Right lobe of liver (tissue), 6 donors: ENCODE measurements at regions not wholly inside any gene's neighbourhood (a gene's known extent, or its start where the extent isn't known, plus 50 kb on each side); places are given as distances from the start of the nearest gene placed in this dataset.

Experiments used
- ATAC-seq, 4 donors: fragments of 200-7000 bp; cut with Tn5 transposase; one replicate each; pipeline ENCODE4 v1.9.1; 2020; ENCODE audit warnings: mild to moderate bottlenecking in 4 of 4, moderate library complexity in 4 of 4
- DNase-seq, 3 donors: peaks; one replicate each; pipeline ENCODE4 v3.0.0-alpha.2; 2020
- H3K27ac ChIP-seq, 3 donors: fragments of 200-600 bp; one replicate each; pipeline ENCODE4 v1.8.0; 2022
- H3K27me3 ChIP-seq, 2 donors: fragments of 200-600 bp; one replicate each; pipeline ENCODE4 v1.8.0; 2022
- H3K36me3 ChIP-seq, 4 donors: fragments of 200-600 bp; sonication (generic) in 1 of 4; one replicate each; pipeline versions ENCODE4 v1.5.1 to v1.8.0; 2017 to 2022; ENCODE audit warnings: control low read depth in 1 of 4
- H3K4me1 ChIP-seq, 4 donors: fragments of 200-600 bp; sonication (generic) in 1 of 4; one replicate each; pipeline versions ENCODE4 v1.5.1 to v1.8.0; 2017 to 2022; ENCODE audit warnings: control low read depth in 1 of 4
- H3K4me3 ChIP-seq, 3 donors: fragments of 200-600 bp; one replicate each; pipeline ENCODE4 v1.8.0; 2022
- H3K9me3 ChIP-seq, 4 donors: fragments of 200-600 bp; sonication (generic) in 1 of 4; one replicate each; pipeline versions ENCODE4 v1.5.1 to v1.8.0; 2017 to 2022; ENCODE audit warnings: control low read depth in 1 of 4
- CTCF ChIP-seq, 4 donors: fragments of 200-600 bp in 3 of 4; fragments of 450-650 bp in 1 of 4; IDR thresholded peaks; one replicate each; pipeline versions ENCODE4 v1.5.1 to v1.8.0; 2016 to 2022; ENCODE audit warnings: antibody characterized with exemption in 4 of 4, mild to moderate bottlenecking in 2 of 4
- POLR2A ChIP-seq: fragments of 450-650 bp; IDR thresholded peaks from one replicate; pipeline ENCODE4 v1.6.1; 2017; ENCODE audit warnings: antibody characterized with exemption, mild to moderate bottlenecking
- WGBS: methylation state at CpG from one replicate; pipeline ENCODE4 v1.1.6; 2018; ENCODE audit warnings: low coverage, low lambda C conversion rate; ENCODE audit not compliant: insufficient coverage; ENCODE audit errors: missing lambda C conversion rate; 5-methylcytosine and 5-hydroxymethylcytosine counted together
- intact Hi-C, 2 donors: fragments of 100-400 bp; cut with DNase I; formaldehyde crosslinking; loops; one replicate each; pipeline versions ENCODE4 v1.11.2 to v1.14.1; 2022
- donor health status: DM: no; HTN: yes; CAD: no.
- donor health status: DM: no; HTN: no; CAD: no.
- donor health status: DM: no; HTN: no; CAD: no.
- donor health status: DM: no; HTN: yes; CAD: no.
- donor health status: DM: no; HTN: yes; CAD: no.

- ATAC-seq (no peak), DNase-seq (no peak)
- intact Hi-C loops = no loop called here
- WGBS = 24% methylated on average over 1 of the region's 1 CpG
- Histone ChIP-seq H3K9me3 (no peaks in the 10 kb centered on the region), H3K4me3 (no peak overlapping the region), H3K36me3 (no peaks in the 10 kb centered on the region), H3K27ac (no peak overlapping the region), H3K27me3 (no peaks in the 10 kb centered on the region), H3K4me1 (no peaks in the 10 kb centered on the region)
- TF ChIP-seq CTCF (IDR thresholded peaks at IDR 0.05) (no peak), POLR2A (no peak)
These were observed 365.3 kb upstream of the PDGFD start for GRCh38 chr11:104529213-104529612.

- 21% methylated on average over 2 of the region's 2 CpGs for WGBS
- H3K9me3 ChIP-seq = no peaks in the 10 kb centered on the region
- no peaks in the 10 kb centered on the region for H3K36me3 ChIP-seq
- TF ChIP-seq POLR2A (no peak), CTCF (IDR thresholded peaks at IDR 0.05) (no peak)
- ATAC-seq = no peak
- intact Hi-C loops = no loop called here
- H3K27ac ChIP-seq = no peak overlapping the region
- H3K4me1 ChIP-seq = no peaks in the 10 kb centered on the region
- no peaks in the 10 kb centered on the region for H3K27me3 ChIP-seq
- DNase-seq = no peak
- H3K4me3 ChIP-seq = no peak overlapping the region
These were observed 362.1 kb upstream of the PDGFD start for GRCh38 chr11:104526006-104526405.

- Histone ChIP-seq H3K27me3 (no peaks in the 10 kb centered on the region), H3K4me1 (no peaks in the 10 kb centered on the region), H3K27ac (no peak overlapping the region), H3K4me3 (no peak overlapping the region), H3K36me3 (no peaks in the 10 kb centered on the region), H3K9me3 (no peaks in the 10 kb centered on the region)
- TF ChIP-seq POLR2A (no peak), CTCF (IDR thresholded peaks at IDR 0.05) (no peak)
- DNase-seq (no peak), ATAC-seq (no peak)
- intact Hi-C loops = no loop called here
- 49% methylated on average over 3 of the region's 3 CpGs for WGBS
These were observed 361.5 kb upstream of the PDGFD start for GRCh38 chr11:104525416-104525815.

GRCh38 chr11:104524254-104524653 is 360.3 kb upstream of the PDGFD start:
- H3K27me3 ChIP-seq = no peaks in the 10 kb centered on the region
- no peak overlapping the region for H3K27ac ChIP-seq
- no peaks in the 10 kb centered on the region for H3K9me3 ChIP-seq
- H3K4me1 ChIP-seq = no peaks in the 10 kb centered on the region
- H3K36me3 ChIP-seq = no peaks in the 10 kb centered on the region
- no peak overlapping the region for H3K4me3 ChIP-seq
- DNase-seq (no peak), ATAC-seq (no peak)
- no peak for TF ChIP-seq CTCF (IDR thresholded peaks at IDR 0.05)
- no peak for TF ChIP-seq POLR2A
- intact Hi-C loops = no loop called here

GRCh38 chr11:104523611-104524010 is 359.7 kb upstream of the PDGFD start:
- no peak for DNase-seq
- intact Hi-C loops = no loop called here
- no peaks in the 10 kb centered on the region for H3K4me1 ChIP-seq
- no peak for ATAC-seq
- 18% methylated on average over 1 of the region's 1 CpG for WGBS
- H3K9me3 ChIP-seq = no peaks in the 10 kb centered on the region
- no peak overlapping the region for H3K4me3 ChIP-seq
- H3K27ac ChIP-seq = no peak overlapping the region
- H3K36me3 ChIP-seq = no peaks in the 10 kb centered on the region
- TF ChIP-seq POLR2A (no peak), CTCF (IDR thresholded peaks at IDR 0.05) (no peak)
- no peaks in the 10 kb centered on the region for H3K27me3 ChIP-seq
